ENCODE measurements at regions not wholly inside any gene's neighbourhood (a gene's known extent, or its start where the extent isn't known, plus 50 kb on each side); places are given as distances from the start of the nearest gene placed in this dataset.

- H2AFZ ChIP-seq (ENCODE audit: low read length) = no peak overlapping the region
- H3K9me3 ChIP-seq (replicated peaks; ENCODE audit: insufficient read depth, low read length) = no peaks in the 10 kb centered on the region
- no peak for TF ChIP-seq EZH2phosphoT487 (IDR thresholded peaks at IDR 0.05; ENCODE audit: low read length)
- no peak for TF ChIP-seq EZH2 (optimal IDR thresholded peaks at IDR 0.05; ENCODE audit: low read depth, low read length)
- TF ChIP-seq, protein P1, sequence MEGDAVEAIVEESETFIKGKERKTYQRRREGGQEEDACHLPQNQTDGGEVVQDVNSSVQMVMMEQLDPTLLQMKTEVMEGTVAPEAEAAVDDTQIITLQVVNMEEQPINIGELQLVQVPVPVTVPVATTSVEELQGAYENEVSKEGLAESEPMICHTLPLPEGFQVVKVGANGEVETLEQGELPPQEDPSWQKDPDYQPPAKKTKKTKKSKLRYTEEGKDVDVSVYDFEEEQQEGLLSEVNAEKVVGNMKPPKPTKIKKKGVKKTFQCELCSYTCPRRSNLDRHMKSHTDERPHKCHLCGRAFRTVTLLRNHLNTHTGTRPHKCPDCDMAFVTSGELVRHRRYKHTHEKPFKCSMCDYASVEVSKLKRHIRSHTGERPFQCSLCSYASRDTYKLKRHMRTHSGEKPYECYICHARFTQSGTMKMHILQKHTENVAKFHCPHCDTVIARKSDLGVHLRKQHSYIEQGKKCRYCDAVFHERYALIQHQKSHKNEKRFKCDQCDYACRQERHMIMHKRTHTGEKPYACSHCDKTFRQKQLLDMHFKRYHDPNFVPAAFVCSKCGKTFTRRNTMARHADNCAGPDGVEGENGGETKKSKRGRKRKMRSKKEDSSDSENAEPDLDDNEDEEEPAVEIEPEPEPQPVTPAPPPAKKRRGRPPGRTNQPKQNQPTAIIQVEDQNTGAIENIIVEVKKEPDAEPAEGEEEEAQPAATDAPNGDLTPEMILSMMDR (IDR thresholded peaks at IDR 0.05; ENCODE audit: low read length) = no peak
- H3K4me2 ChIP-seq (ENCODE audit: low read depth, low read length) = no peak overlapping the region
- H3K4me1 ChIP-seq (ENCODE audit: low read length) = no peaks in the 10 kb centered on the region
- no peaks in the 10 kb centered on the region for H3K9me2 ChIP-seq (replicated peaks; ENCODE audit: insufficient read depth, low read length)
- no peaks in the 10 kb centered on the region for H3K79me2 ChIP-seq (ENCODE audit: low read length)
- H3K4me3 ChIP-seq (ENCODE audit: low read length) = no peak overlapping the region
- H3K27me3 ChIP-seq (replicated peaks; ENCODE audit: insufficient read depth, low read length) = no peaks in the 10 kb centered on the region
- no peak overlapping the region for H3K27ac ChIP-seq (ENCODE audit: low read length)
- H3K36me3 ChIP-seq (replicated peaks; ENCODE audit: insufficient read depth, low read length) = no peaks in the 10 kb centered on the region
- H4K20me1 ChIP-seq (ENCODE audit: insufficient read depth, low read length) = 0 out of 2 replicates have a peak, but pooled peaks cover 2% of the 10 kb centered on the region
- no peak for DNase-seq
- H3F3A ChIP-seq (ENCODE audit: insufficient read depth, low read length) = no peaks in the 10 kb centered on the region
- no peak overlapping the region for H3K9ac ChIP-seq (ENCODE audit: low read length)
These were observed 123.2 kb upstream of the GC start for GRCh38 chr4:71907071-71907470.

GRCh38 chr4:71907782-71908181, 123.9 kb upstream of the GC start:
- H2AFZ ChIP-seq (ENCODE audit: low read length) = no peak overlapping the region
- H3K4me2 ChIP-seq (ENCODE audit: low read depth, low read length) = no peak overlapping the region
- H3K36me3 ChIP-seq (replicated peaks; ENCODE audit: insufficient read depth, low read length) = no peaks in the 10 kb centered on the region
- no peaks in the 10 kb centered on the region for H3F3A ChIP-seq (ENCODE audit: insufficient read depth, low read length)
- DNase-seq = no peak
- H3K9me2 ChIP-seq (replicated peaks; ENCODE audit: insufficient read depth, low read length) = no peaks in the 10 kb centered on the region
- no peak overlapping the region for H3K27ac ChIP-seq (ENCODE audit: low read length)
- H3K4me1 ChIP-seq (ENCODE audit: low read length) = no peaks in the 10 kb centered on the region
- no peak overlapping the region for H3K9ac ChIP-seq (ENCODE audit: low read length)
- 0 out of 2 replicates have a peak, but pooled peaks cover 2% of the 10 kb centered on the region for H4K20me1 ChIP-seq (ENCODE audit: insufficient read depth, low read length)
- no peaks in the 10 kb centered on the region for H3K9me3 ChIP-seq (replicated peaks; ENCODE audit: insufficient read depth, low read length)
- H3K27me3 ChIP-seq (replicated peaks; ENCODE audit: insufficient read depth, low read length) = no peaks in the 10 kb centered on the region
- no peak overlapping the region for H3K4me3 ChIP-seq (ENCODE audit: low read length)
- TF ChIP-seq EZH2 (optimal IDR thresholded peaks at IDR 0.05; ENCODE audit: low read depth, low read length) (no peak), EZH2phosphoT487 (IDR thresholded peaks at IDR 0.05; ENCODE audit: low read length) (no peak)
- TF ChIP-seq, protein P1 (IDR thresholded peaks at IDR 0.05; ENCODE audit: low read length) = no peak
- H3K79me2 ChIP-seq (ENCODE audit: low read length) = no peaks in the 10 kb centered on the region

GRCh38 chr4:71913275-71913674, 118.5 kb upstream of the NPFFR2 start:
- no peak overlapping the region for H3K4me3 ChIP-seq (ENCODE audit: low read length)
- no peak overlapping the region for H3K4me2 ChIP-seq (ENCODE audit: low read depth, low read length)
- no peak overlapping the region for H3K27ac ChIP-seq (ENCODE audit: low read length)
- H3K79me2 ChIP-seq (ENCODE audit: low read length) = no peaks in the 10 kb centered on the region
- H3K36me3 ChIP-seq (replicated peaks; ENCODE audit: insufficient read depth, low read length) = no peaks in the 10 kb centered on the region
- H3K9me2 ChIP-seq (replicated peaks; ENCODE audit: insufficient read depth, low read length) = no peaks in the 10 kb centered on the region
- TF ChIP-seq, protein P1 (IDR thresholded peaks at IDR 0.05; ENCODE audit: low read length) = no peak
- TF ChIP-seq EZH2 (optimal IDR thresholded peaks at IDR 0.05; ENCODE audit: low read depth, low read length) (no peak), EZH2phosphoT487 (IDR thresholded peaks at IDR 0.05; ENCODE audit: low read length) (no peak)
- no peaks in the 10 kb centered on the region for H3K4me1 ChIP-seq (ENCODE audit: low read length)
- no peaks in the 10 kb centered on the region for H3K9me3 ChIP-seq (replicated peaks; ENCODE audit: insufficient read depth, low read length)
- H3F3A ChIP-seq (ENCODE audit: insufficient read depth, low read length) = no peaks in the 10 kb centered on the region
- H3K27me3 ChIP-seq (replicated peaks; ENCODE audit: insufficient read depth, low read length) = no peaks in the 10 kb centered on the region
- no peak overlapping the region for H3K9ac ChIP-seq (ENCODE audit: low read length)
- no peak for DNase-seq
- H2AFZ ChIP-seq (ENCODE audit: low read length) = no peak overlapping the region
- no peaks in the 10 kb centered on the region for H4K20me1 ChIP-seq (ENCODE audit: insufficient read depth, low read length)
